ENCODE measurements at regions not wholly inside any gene's neighbourhood (a gene's known extent, or its start where the extent isn't known, plus 50 kb on each side); places are given as distances from the start of the nearest gene placed in this dataset.

- TF ChIP-seq TAF1 (IDR thresholded peaks at IDR 0.05; ENCODE audit: low read depth, low read length) (no peak), SPI1 (IDR thresholded peaks at IDR 0.05; ENCODE audit: low read depth, low read length) (no peak)
Observed at GRCh38 chr9:118222375-118222774, 518.2 kb downstream of the TLR4 start.

Measured in GM12891 (cell line).